ENCODE measurements at regions not wholly inside any gene's neighbourhood (a gene's known extent, or its start where the extent isn't known, plus 50 kb on each side); places are given as distances from the start of the nearest gene placed in this dataset.

GRCh38 chr19:30107251-30107650, 165.2 kb downstream of the URI1 start:
- Histone ChIP-seq H3K27ac (no peak overlapping the region), H3K9me3 (no peaks in the 10 kb centered on the region), H3K27me3 (no peaks in the 10 kb centered on the region), H3K36me3 (no peaks in the 10 kb centered on the region), H3K4me1 (ENCODE audit: insufficient read depth) (no peaks in the 10 kb centered on the region), H3K4me3 (no peak overlapping the region)
- DNase-seq, result no peak
- intact Hi-C loops (cut with DNase I), result no loop called here
- WGBS, 3 donors, result 52 to 60% (median 59%) methylated on average over 12 of the region's 12 CpGs
- no peak for TF ChIP-seq POLR2A (IDR thresholded peaks at IDR 0.05)
- TF ChIP-seq EP300 (IDR thresholded peaks at IDR 0.05), result no peak
- TF ChIP-seq CTCF (IDR thresholded peaks at IDR 0.05), result no peak

GRCh38 chr19:30109565-30109964, 167.5 kb downstream of the URI1 start:
- WGBS, 3 donors, result 74 to 79% (median 79%) methylated on average over 5 of the region's 5 CpGs
- no peak overlapping the region for H3K4me3 ChIP-seq
- DNase-seq, result no peak

GRCh38 chr19:30111021-30111855, 169.2 kb downstream of the URI1 start:
- intact Hi-C loops (cut with DNase I), result no loop called here
- DNase-seq, result no peak

More at GRCh38 chr19:30109565-30109964, 167.5 kb downstream of the URI1 start:
- Histone ChIP-seq H3K27ac (no peak overlapping the region), H3K27me3 (no peaks in the 10 kb centered on the region), H3K4me1 (ENCODE audit: insufficient read depth) (no peaks in the 10 kb centered on the region), H3K36me3 (no peaks in the 10 kb centered on the region), H3K9me3 (no peaks in the 10 kb centered on the region)
- TF ChIP-seq EP300 (IDR thresholded peaks at IDR 0.05) (no peak), POLR2A (IDR thresholded peaks at IDR 0.05) (no peak), CTCF (IDR thresholded peaks at IDR 0.05) (no peak)
- intact Hi-C loops (cut with DNase I), result no loop called here

GRCh38 chr19:30112171-30112570, 170.1 kb downstream of the URI1 start:
- H3K4me3 ChIP-seq, result no peak overlapping the region
- H3K36me3 ChIP-seq, result no peaks in the 10 kb centered on the region
- no peak overlapping the region for H3K27ac ChIP-seq
- no peaks in the 10 kb centered on the region for H3K9me3 ChIP-seq
- no peak for DNase-seq
- TF ChIP-seq CTCF (IDR thresholded peaks at IDR 0.05) (no peak), POLR2A (IDR thresholded peaks at IDR 0.05) (no peak), EP300 (IDR thresholded peaks at IDR 0.05) (no peak)
- 89 to 90% (median 90%) methylated on average over 9 of the region's 9 CpGs for WGBS, 3 donors
- H3K27me3 ChIP-seq, result no peaks in the 10 kb centered on the region
- no peaks in the 10 kb centered on the region for H3K4me1 ChIP-seq (ENCODE audit: insufficient read depth)
- intact Hi-C loops (cut with DNase I), result no loop called here

More at GRCh38 chr19:30111021-30111855, 169.2 kb downstream of the URI1 start:
- WGBS, 3 donors, result 89 to 91% (median 90%) methylated on average over 22 of the region's 22 CpGs
- TF ChIP-seq CTCF (IDR thresholded peaks at IDR 0.05) (no peak), POLR2A (IDR thresholded peaks at IDR 0.05) (no peak), EP300 (IDR thresholded peaks at IDR 0.05) (no peak)
- Histone ChIP-seq H3K9me3 (no peaks in the 10 kb centered on the region), H3K27me3 (no peaks in the 10 kb centered on the region), H3K4me3 (no peak overlapping the region), H3K27ac (no peak overlapping the region), H3K4me1 (ENCODE audit: insufficient read depth) (no peaks in the 10 kb centered on the region), H3K36me3 (no peaks in the 10 kb centered on the region)
